Upper lobe of right lung (tissue), 1 donor: ENCODE measurements at regions not wholly inside any gene's neighbourhood (a gene's known extent, or its start where the extent isn't known, plus 50 kb on each side); places are given as distances from the start of the nearest gene placed in this dataset.

Source experiments
- ATAC-seq: fragments of 200-7000 bp; cut with Tn5 transposase; one replicate; pipeline ENCODE4 v1.9.1; 2020; ENCODE audit warnings: mild to moderate bottlenecking, moderate library complexity
- DNase-seq: peaks from one replicate; pipeline ENCODE4 v3.0.0-alpha.2; 2020
- H3K27ac ChIP-seq: fragments of 200-600 bp; one replicate; pipeline ENCODE4 v1.8.0; 2022
- H3K27me3 ChIP-seq: fragments of 200-600 bp; one replicate; pipeline ENCODE4 v1.8.0; 2022; ENCODE audit warnings: mild to moderate bottlenecking
- H3K36me3 ChIP-seq: fragments of 200-600 bp; one replicate; pipeline ENCODE4 v1.8.0; 2022
- H3K4me1 ChIP-seq: fragments of 200-600 bp; one replicate; pipeline ENCODE4 v1.8.0; 2022
- H3K4me3 ChIP-seq: fragments of 200-600 bp; one replicate; pipeline ENCODE4 v1.8.0; 2022; ENCODE audit warnings: mild to moderate bottlenecking
- H3K9me3 ChIP-seq: fragments of 200-600 bp; one replicate; pipeline ENCODE4 v1.8.0; 2022
- CTCF ChIP-seq: fragments of 200-600 bp; IDR thresholded peaks from one replicate; pipeline ENCODE4 v1.8.0; 2022; ENCODE audit warnings: antibody characterized with exemption
- intact Hi-C: fragments of 100-400 bp; cut with DNase I; formaldehyde crosslinking; loops from one replicate; pipeline ENCODE4 v1.11.0; 2022
- donor health status: DM: no; HTN: yes; CAD: no; lungs with severe emphysema.

GRCh38 chr10:43320226-43320625 lies 51.2 kb upstream of the FXYD4 start:
- ATAC-seq = no peak
- Histone ChIP-seq H3K36me3 (no peaks in the 10 kb centered on the region), H3K27me3 (no peaks in the 10 kb centered on the region), H3K4me1 (peaks cover 9% of the 10 kb centered on the region), H3K4me3 (no peak overlapping the region), H3K9me3 (no peaks in the 10 kb centered on the region), H3K27ac (no peak overlapping the region)
- no peak for DNase-seq
- TF ChIP-seq CTCF = no peak
- intact Hi-C loops = no loop called here

- DNase-seq = peak; percentile 45
- TF ChIP-seq CTCF = no peak
Measured at GRCh38 chr10:43318976-43319960, 52.2 kb upstream of the FXYD4 start.

GRCh38 chr10:43318456-43318855 lies 51.6 kb upstream of the RASGEF1A start:
- intact Hi-C loops = no loop called here
- H3K4me3 ChIP-seq = no peak overlapping the region
- H3K4me1 ChIP-seq = peaks cover 9% of the 10 kb centered on the region
- DNase-seq (no peak), ATAC-seq (no peak)
- H3K36me3 ChIP-seq = no peaks in the 10 kb centered on the region
- TF ChIP-seq CTCF = no peak
- H3K27me3 ChIP-seq = no peaks in the 10 kb centered on the region
- no peak overlapping the region for H3K27ac ChIP-seq
- H3K9me3 ChIP-seq = no peaks in the 10 kb centered on the region

More at GRCh38 chr10:43318976-43319960, 52.2 kb upstream of the FXYD4 start:
- ATAC-seq = no peak
- Histone ChIP-seq H3K27me3 (no peaks in the 10 kb centered on the region), H3K36me3 (no peaks in the 10 kb centered on the region), H3K4me3 (no peak overlapping the region), H3K9me3 (no peaks in the 10 kb centered on the region), H3K4me1 (peaks cover 9% of the 10 kb centered on the region), H3K27ac (no peak overlapping the region)
- intact Hi-C loops = no loop called here

GRCh38 chr10:43317422-43317821 lies 50.6 kb upstream of the RASGEF1A start:
- no peak overlapping the region for H3K4me3 ChIP-seq
- ATAC-seq (no peak), DNase-seq (no peak)
- H3K4me1 ChIP-seq = peaks cover under 1% of the 10 kb centered on the region
- no peaks in the 10 kb centered on the region for H3K27me3 ChIP-seq
- H3K36me3 ChIP-seq = no peaks in the 10 kb centered on the region
- H3K9me3 ChIP-seq = no peaks in the 10 kb centered on the region
- no peak overlapping the region for H3K27ac ChIP-seq
- no peak for TF ChIP-seq CTCF
- intact Hi-C loops = no loop called here

- Histone ChIP-seq H3K9me3 (no peaks in the 10 kb centered on the region), H3K4me3 (no peak overlapping the region), H3K27ac (no peak overlapping the region), H3K27me3 (no peaks in the 10 kb centered on the region), H3K36me3 (no peaks in the 10 kb centered on the region), H3K4me1 (no peaks in the 10 kb centered on the region)
- intact Hi-C loops = no loop called here
- no peak for ATAC-seq
- peak; percentile 43 for DNase-seq
- TF ChIP-seq CTCF = no peak
Measured at GRCh38 chr10:43316988-43317387, 50.1 kb upstream of the RASGEF1A start.
